HUES64 (cell line): ENCODE measurements at regions not wholly inside any gene's neighbourhood (a gene's known extent, or its start where the extent isn't known, plus 50 kb on each side); places are given as distances from the start of the nearest gene placed in this dataset.

ENCODE experiments used
- H3K27ac ChIP-seq: 2 replicates; pipeline ENCODE4 v1.7.0; 2013; ENCODE audit warnings: low read depth, low read length, inconsistent platforms
- H3K27me3 ChIP-seq: 2 replicates; pipeline ENCODE4 v1.6.1; 2013; ENCODE audit warnings: mild to moderate bottlenecking, low read length; ENCODE audit not compliant: insufficient read depth
- H3K36me3 ChIP-seq: 2 replicates; pipeline ENCODE4 v1.6.1; 2013; ENCODE audit warnings: mild to moderate bottlenecking, low read length; ENCODE audit not compliant: insufficient read depth
- H3K4me1 ChIP-seq: 2 replicates; pipeline ENCODE4 v1.6.1; 2013; ENCODE audit warnings: mild to moderate bottlenecking, low read length, moderate library complexity; ENCODE audit not compliant: insufficient read depth
- H3K4me3 ChIP-seq: 2 replicates; pipeline ENCODE4 v1.5.1; 2013; ENCODE audit warnings: mild to moderate bottlenecking, low read length, moderate library complexity
- H3K9ac ChIP-seq: 2 replicates; pipeline ENCODE4 v1.6.1; 2013; ENCODE audit warnings: mild to moderate bottlenecking, low read depth, low read length
- H3K9me3 ChIP-seq: 2 replicates; pipeline ENCODE4 v1.6.1; 2013; ENCODE audit warnings: low read depth, low read length; ENCODE audit not compliant: insufficient read depth
- WGBS: fragments of 150-250, 120-280 bp; methylation state at CpG from one replicate; pipeline ENCODE4 v1.1.7; 2013; ENCODE audit warnings: missing lambda C conversion rate; 5-methylcytosine and 5-hydroxymethylcytosine counted together

DNA sequence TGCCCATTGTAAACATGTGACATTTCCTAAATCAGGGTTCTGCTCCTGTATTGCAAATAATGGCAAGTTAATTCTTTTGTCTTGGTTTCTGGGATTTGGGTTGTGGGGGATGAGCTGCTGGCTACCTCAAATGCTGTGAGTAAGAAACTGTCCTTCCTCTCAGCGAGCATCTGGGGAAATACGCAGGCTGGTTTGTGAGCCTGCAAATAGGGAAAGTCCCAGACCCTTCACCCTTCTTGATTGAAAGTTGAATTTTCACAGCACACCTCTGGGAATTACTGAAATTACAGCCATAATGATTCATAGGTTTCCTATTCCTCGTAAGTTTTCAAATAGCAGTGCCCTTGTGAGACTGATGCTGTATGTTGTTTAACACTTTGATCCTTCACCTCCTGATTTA lies 138.1 kb downstream of the TBXT start:
- no peak overlapping the region for H3K4me3 ChIP-seq
- peaks cover 10% of the 10 kb centered on the region for H3K4me1 ChIP-seq
- H3K27me3 ChIP-seq = no peaks in the 10 kb centered on the region
- no peaks in the 10 kb centered on the region for H3K36me3 ChIP-seq
- H3K9ac ChIP-seq = no peak overlapping the region
- H3K9me3 ChIP-seq = no peaks in the 10 kb centered on the region
- 65% methylated on average over 2 of the region's 3 CpGs for WGBS
- H3K27ac ChIP-seq = no peak overlapping the region

DNA sequence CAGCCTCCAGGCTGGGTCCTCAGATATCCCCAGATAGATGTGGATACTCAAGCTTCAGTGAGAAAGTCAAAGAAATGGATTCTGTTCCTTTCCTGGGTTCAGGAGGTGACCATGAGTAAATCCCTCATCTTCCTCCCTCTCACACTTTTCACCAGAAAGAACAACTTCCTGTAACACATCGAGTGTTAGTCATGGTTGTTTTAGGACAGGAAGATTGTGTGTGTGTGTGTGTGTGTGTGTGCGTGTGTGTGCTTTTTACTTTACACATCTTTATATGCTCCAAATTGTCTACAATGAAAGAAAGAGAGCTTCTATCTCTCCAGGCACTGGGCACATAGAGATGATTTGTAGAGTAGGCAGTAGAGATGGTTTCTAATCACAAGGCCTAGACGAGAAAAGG lies 139.9 kb downstream of the TBXT start:
- Histone ChIP-seq H3K27ac (no peak overlapping the region), H3K4me3 (no peak overlapping the region), H3K27me3 (no peaks in the 10 kb centered on the region), H3K9me3 (no peaks in the 10 kb centered on the region), H3K9ac (no peak overlapping the region), H3K4me1 (peaks cover 10% of the 10 kb centered on the region), H3K36me3 (no peaks in the 10 kb centered on the region)
- 93% methylated on average over 1 of the region's 3 CpGs for WGBS

DNA sequence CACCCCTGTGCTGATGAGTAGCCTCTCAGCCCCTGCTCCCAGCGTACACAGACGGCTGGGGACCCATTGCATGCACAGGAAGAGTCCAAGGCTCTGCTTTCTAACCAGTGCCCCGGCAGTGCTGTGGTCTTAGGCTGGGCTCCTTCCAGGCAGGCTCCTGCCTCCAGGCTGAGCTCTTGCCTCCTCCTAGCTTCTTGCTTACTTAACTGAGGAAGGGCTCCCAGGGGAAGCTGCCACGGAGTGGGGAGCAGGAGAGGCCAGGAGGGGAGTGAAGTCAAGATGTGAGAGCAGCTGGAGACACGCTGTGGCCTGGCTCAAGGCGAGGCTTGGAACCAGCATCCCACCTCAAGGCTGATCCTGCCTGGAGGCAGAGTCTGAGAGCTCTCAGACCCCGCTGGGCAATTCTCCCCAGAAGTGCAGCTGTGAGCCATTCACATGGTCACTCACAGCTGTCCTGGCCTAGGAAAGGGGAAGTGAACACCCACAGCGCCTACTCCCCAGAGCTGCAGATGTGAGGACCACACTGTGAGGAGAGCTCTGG lies 141.0 kb downstream of the TBXT start:
- Histone ChIP-seq H3K27ac (no peak overlapping the region), H3K36me3 (no peaks in the 10 kb centered on the region), H3K4me1 (peaks cover 4% of the 10 kb centered on the region; the same call in 1 of the 2 replicates), H3K9me3 (0 out of 2 replicates have a peak, but pooled peaks cover 1% of the 10 kb centered on the region), H3K4me3 (no peak overlapping the region), H3K27me3 (no peaks in the 10 kb centered on the region), H3K9ac (no peak overlapping the region)
- WGBS = 82% methylated on average over 8 of the region's 8 CpGs

DNA sequence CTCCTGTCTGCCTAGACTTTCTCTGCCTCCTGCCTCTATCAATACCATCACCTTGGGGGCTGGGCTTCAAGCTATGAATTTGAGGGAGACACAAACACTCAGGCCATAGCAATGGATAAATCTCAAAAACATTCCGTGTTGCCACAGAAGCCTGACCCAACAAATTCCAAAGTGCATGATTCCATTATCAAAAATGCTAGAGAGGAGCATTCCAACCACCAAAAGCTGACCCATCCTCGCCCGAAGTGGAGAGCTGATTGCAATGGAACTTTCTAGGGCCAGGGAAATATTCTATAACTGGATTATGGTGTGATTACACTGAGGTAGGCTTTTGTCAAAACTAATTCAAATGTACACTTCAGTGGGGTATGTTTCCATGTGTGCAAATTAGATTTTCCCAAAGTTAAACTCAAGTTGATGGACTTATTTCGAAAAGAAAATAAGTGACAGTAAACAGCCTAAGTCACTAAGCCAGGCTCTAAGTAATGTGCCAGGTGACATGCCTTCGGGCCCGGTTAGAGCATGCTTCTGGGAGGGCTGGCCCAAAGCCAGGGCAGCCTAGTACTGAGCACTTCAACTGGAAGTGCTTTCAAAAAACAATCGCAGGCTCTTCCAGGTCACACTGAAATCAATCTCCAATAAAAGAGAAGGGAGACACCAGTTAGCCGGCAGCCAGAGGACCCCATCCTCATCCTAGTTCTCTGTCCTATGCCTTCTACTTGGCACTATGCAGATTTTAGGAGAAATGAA lies 142.3 kb downstream of the TBXT start:
- 93% methylated on average over 8 of the region's 8 CpGs for WGBS
- Histone ChIP-seq H3K27ac (no peak overlapping the region), H3K9me3 (0 out of 2 replicates have a peak, but pooled peaks cover 3% of the 10 kb centered on the region)

DNA sequence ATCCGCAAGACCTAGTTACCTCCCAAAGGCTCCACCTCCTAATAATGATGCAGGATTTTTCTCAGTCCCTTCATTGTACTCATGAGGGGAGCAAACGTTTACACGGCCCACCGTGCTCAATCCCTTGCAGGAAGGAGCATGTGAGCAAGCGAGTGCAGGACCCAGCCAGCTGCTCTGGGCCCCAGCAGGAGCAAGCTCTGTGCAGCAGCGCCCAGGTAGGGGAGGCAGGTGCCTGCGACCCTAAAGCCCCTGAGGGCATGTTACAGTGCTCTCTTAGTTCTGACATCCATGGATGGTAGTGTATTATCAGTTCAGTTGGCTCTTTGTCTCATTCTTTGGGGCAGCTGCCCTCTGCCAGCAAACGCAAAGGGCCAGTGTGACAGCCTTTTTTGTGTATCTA lies 143.4 kb downstream of the TBXT start:
- 90% methylated on average over 8 of the region's 8 CpGs for WGBS
- H3K27me3 ChIP-seq = no peaks in the 10 kb centered on the region
- H3K4me3 ChIP-seq = no peak overlapping the region
- 0 out of 2 replicates have a peak, but pooled peaks cover 3% of the 10 kb centered on the region for H3K9me3 ChIP-seq
- H3K9ac ChIP-seq = no peak overlapping the region
- no peaks in the 10 kb centered on the region for H3K36me3 ChIP-seq
- no peaks in the 10 kb centered on the region for H3K4me1 ChIP-seq
- no peak overlapping the region for H3K27ac ChIP-seq

More for the DNA sequence above, 142.3 kb downstream of the TBXT start:
- Histone ChIP-seq H3K4me1 (peaks cover 4% of the 10 kb centered on the region; the same call in 1 of the 2 replicates), H3K27me3 (no peaks in the 10 kb centered on the region), H3K9ac (no peak overlapping the region), H3K4me3 (no peak overlapping the region), H3K36me3 (no peaks in the 10 kb centered on the region)

DNA sequence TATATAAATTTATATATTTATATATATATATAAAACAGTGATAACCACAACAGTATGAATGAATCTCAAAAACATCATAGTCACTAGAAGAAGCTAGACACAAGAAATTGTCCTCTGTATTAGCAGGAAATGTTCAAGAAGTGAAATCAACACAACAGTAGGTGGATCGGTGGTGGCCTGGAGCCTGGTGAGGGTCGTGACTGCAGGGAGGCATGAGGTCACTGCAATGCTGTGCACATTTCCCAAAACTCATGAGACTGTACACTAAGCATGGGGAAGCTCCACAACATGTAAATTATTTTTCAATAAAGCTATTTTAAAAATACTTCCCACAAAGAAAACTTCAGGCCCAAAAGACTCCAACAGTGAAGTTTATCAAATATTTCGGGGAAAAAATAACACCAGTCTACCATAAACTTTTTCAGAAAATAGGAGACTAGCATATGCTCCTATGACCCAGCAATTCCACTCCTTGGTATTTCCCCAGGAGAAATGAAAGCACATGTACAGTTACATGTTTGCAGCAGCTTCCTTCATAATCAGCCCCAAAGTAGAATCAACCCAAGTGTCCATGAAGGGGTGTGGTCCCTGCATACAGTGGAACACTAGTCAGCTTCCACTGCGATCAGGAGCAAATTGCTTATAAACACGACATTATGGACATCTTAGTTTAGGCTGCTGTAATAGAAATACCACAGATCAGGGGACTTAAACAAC lies 144.2 kb downstream of the TBXT start:
- no peak overlapping the region for H3K4me3 ChIP-seq
- 0 out of 2 replicates have a peak, but pooled peaks cover 3% of the 10 kb centered on the region for H3K9me3 ChIP-seq
- 89% methylated on average over 5 of the region's 5 CpGs for WGBS
- no peaks in the 10 kb centered on the region for H3K4me1 ChIP-seq
- no peaks in the 10 kb centered on the region for H3K36me3 ChIP-seq
- no peak overlapping the region for H3K9ac ChIP-seq
- no peaks in the 10 kb centered on the region for H3K27me3 ChIP-seq
- H3K27ac ChIP-seq = no peak overlapping the region

DNA sequence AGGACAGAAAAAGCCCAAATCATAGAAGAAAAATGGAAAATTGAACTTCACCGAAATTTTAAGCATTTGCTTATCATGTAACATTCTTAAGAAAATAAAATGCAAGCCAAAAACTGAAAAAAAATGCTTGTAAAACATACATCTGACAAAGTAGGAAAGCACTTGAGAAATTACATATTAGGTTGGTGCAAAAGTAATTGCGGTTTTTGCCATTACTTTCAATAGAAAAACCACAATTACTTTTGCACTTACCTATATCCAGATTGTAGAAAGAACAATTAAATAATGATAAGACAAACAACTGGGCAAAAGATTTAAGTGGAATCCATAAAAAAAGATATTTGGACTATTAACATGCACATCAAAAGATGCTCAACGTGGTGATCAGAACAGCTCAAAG lies 146.2 kb downstream of the TBXT start:
- 90% methylated on average over 1 of the region's 3 CpGs for WGBS
- H3K36me3 ChIP-seq = no peaks in the 10 kb centered on the region
- no peak overlapping the region for H3K9ac ChIP-seq
- no peak overlapping the region for H3K4me3 ChIP-seq
- peaks cover 20% of the 10 kb centered on the region for H3K9me3 ChIP-seq
- no peak overlapping the region for H3K27ac ChIP-seq
- H3K27me3 ChIP-seq = no peaks in the 10 kb centered on the region
- no peaks in the 10 kb centered on the region for H3K4me1 ChIP-seq

DNA sequence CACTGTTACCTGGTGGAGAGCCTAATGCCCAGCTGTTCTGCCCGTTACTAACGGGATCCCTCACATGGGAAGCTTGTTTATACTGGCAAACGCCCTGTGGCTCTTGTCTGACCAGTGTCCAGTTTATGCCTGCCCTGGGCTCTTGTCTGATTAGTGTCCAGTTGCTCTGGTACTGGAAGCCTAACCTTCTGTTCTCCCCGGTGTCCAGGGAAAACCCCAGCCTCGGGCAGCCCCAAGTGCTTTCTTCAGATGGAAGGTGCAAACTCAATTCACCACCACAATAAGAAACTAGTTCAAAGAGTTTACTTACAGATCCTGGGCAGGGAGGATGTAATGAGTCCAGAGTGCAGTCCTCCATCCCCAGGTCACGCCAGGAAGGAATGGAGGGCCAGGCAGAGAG lies 148.4 kb downstream of the TBXT start:
- no peak overlapping the region for H3K9ac ChIP-seq
- H3K27me3 ChIP-seq = 0 out of 2 replicates have a peak, but pooled peaks cover under 1% of the 10 kb centered on the region
- 91% methylated on average over 6 of the region's 6 CpGs for WGBS
- H3K27ac ChIP-seq = no peak overlapping the region
- no peaks in the 10 kb centered on the region for H3K36me3 ChIP-seq
- no peaks in the 10 kb centered on the region for H3K4me1 ChIP-seq
- H3K4me3 ChIP-seq = no peak overlapping the region
- H3K9me3 ChIP-seq = peaks cover 24% of the 10 kb centered on the region

DNA sequence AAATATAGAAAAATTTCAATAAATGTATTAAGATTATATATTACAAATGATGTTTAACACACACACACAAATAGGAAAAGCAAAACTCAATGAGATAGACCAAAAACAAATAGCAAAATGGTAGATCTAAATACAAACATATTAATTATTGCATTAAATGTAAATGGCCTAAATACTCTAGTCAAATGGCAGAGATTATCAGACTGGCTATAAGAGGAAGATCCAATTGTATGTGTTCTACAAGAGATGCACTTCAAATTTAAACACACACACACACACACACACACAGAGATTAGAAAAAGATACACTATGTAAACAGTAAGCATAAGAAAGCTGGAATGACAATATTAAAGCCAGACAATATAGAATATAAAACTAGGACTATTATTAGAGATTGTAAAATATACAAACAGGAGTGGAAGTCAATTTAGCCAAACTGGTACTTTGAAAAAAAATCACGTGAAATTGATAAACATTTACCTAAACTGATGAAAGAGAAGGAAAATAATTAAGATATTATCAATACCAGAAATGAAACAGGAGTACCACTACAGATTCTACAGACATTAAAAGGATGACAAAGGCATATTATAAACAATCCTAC lies 150.5 kb downstream of the TBXT start:
- Histone ChIP-seq H3K9ac (no peak overlapping the region), H3K36me3 (no peaks in the 10 kb centered on the region), H3K4me3 (no peak overlapping the region), H3K4me1 (no peaks in the 10 kb centered on the region), H3K9me3 (peaks cover 24% of the 10 kb centered on the region), H3K27me3 (peaks cover 9% of the 10 kb centered on the region; the same call in 1 of the 2 replicates), H3K27ac (no peak overlapping the region)
- WGBS = no CpG with 5 or more reads among the region's 1 CpG

DNA sequence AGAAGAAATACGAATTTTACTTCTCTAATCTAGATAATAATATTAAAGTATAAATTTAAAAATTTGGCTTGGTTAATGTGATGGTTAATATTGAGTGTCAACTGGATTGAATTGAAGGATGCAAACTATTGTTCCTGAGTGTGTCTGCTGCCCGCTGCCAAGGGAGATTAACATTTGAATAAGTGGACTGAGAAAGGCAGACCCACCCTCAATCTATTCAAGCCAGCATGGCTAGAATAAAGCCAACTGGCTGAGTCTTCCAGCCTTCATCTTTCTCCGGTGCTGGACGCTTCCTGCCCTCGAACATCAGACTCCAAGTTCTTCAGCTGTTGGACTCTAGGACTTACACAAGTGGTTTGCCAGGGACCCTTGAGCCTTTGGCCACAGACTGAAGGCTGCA lies 152.7 kb downstream of the TBXT start:
- Histone ChIP-seq H3K9me3 (peaks cover 21% of the 10 kb centered on the region), H3K9ac (no peak overlapping the region), H3K4me3 (no peak overlapping the region), H3K27me3 (peaks cover 27% of the 10 kb centered on the region), H3K4me1 (no peaks in the 10 kb centered on the region), H3K27ac (no peak overlapping the region), H3K36me3 (no peaks in the 10 kb centered on the region)
- 48% methylated on average over 4 of the region's 5 CpGs for WGBS
